ENCODE measurements at regions not wholly inside any gene's neighbourhood (a gene's known extent, or its start where the extent isn't known, plus 50 kb on each side); places are given as distances from the start of the nearest gene placed in this dataset.

- FAIRE-seq (no peak), DNase-seq (ENCODE audit: low read depth, low spot score) (no peak)
- Histone ChIP-seq H3K4me3 (ENCODE audit: control insufficient read depth in 2 of 3, extremely low read depth in 1 of 3, insufficient read depth in 2 of 3, low read depth in 1 of 3, low read length in 3 of 3) (no peak overlapping the region), H3K4me1 (ENCODE audit: control insufficient read depth, extremely low read depth, insufficient read depth, low read length) (peaks cover 12% of the 10 kb centered on the region), H2AFZ (ENCODE audit: control insufficient read depth, low read length) (no peak overlapping the region), H3K79me2 (ENCODE audit: control insufficient read depth, insufficient read depth, low read length) (no peaks in the 10 kb centered on the region), H4K20me1 (ENCODE audit: control insufficient read depth, extremely low read depth, insufficient read depth, low read length) (no peaks in the 10 kb centered on the region), H3K27ac (ENCODE audit: control insufficient read depth, insufficient read depth, low read length) (no peak overlapping the region), H3K4me2 (ENCODE audit: control insufficient read depth, extremely low read depth, insufficient read depth, low read depth, low read length) (no peak overlapping the region), H3K9ac (ENCODE audit: control insufficient read depth, extremely low read depth, insufficient read depth, low read length) (no peak overlapping the region), H3K9me1 (ENCODE audit: control insufficient read depth, extremely low read depth, insufficient read depth, low read length) (no peaks in the 10 kb centered on the region), H3K27me3 (ENCODE audit: control insufficient read depth, extremely low read depth, insufficient read depth, low read length) (no peaks in the 10 kb centered on the region), H3K36me3 (ENCODE audit: control insufficient read depth in 2 of 2, extremely low read depth in 1 of 2, insufficient read depth in 2 of 2, low read length in 2 of 2) (no peaks in the 10 kb centered on the region), H3K9me3 (ENCODE audit: control insufficient read depth, low read depth, low read length) (no peaks in the 10 kb centered on the region)
- no peak for TF ChIP-seq CTCF (optimal IDR thresholded peaks at IDR 0.05 in 1 of 3, IDR thresholded peaks at IDR 0.05 in 1 of 3, conservative IDR thresholded peaks at IDR 0.05 in 1 of 3; ENCODE audit: extremely low read depth in 1 of 3, insufficient read depth in 2 of 3, low read length in 3 of 3)
- dilution Hi-C loops (cut with MboI; ENCODE audit: extremely low pct_ligation_motif_present, low sequenced_read_pairs), result no loop called here
These were observed 97.9 kb upstream of the ANK3 start for GRCh38 chr10:60487543-60487942.

GRCh38 chr10:60485025-60485424 lies 95.3 kb upstream of the ANK3 start:
- no peak for DNase-seq (ENCODE audit: low read depth, low spot score)
- no peak overlapping the region for H3K4me2 ChIP-seq (ENCODE audit: control insufficient read depth, extremely low read depth, insufficient read depth, low read depth, low read length)
- peak; percentile 43 for FAIRE-seq
- no peaks in the 10 kb centered on the region for H4K20me1 ChIP-seq (ENCODE audit: control insufficient read depth, extremely low read depth, insufficient read depth, low read length)
- H3K9me3 ChIP-seq (ENCODE audit: control insufficient read depth, low read depth, low read length), result no peaks in the 10 kb centered on the region
- no peak overlapping the region for H3K9ac ChIP-seq (ENCODE audit: control insufficient read depth, extremely low read depth, insufficient read depth, low read length)
- H3K27ac ChIP-seq (ENCODE audit: control insufficient read depth, insufficient read depth, low read length), result no peak overlapping the region
- no peaks in the 10 kb centered on the region for H3K36me3 ChIP-seq (ENCODE audit: control insufficient read depth in 2 of 2, extremely low read depth in 1 of 2, insufficient read depth in 2 of 2, low read length in 2 of 2)
- no peak overlapping the region for H3K4me3 ChIP-seq (ENCODE audit: control insufficient read depth in 2 of 3, extremely low read depth in 1 of 3, insufficient read depth in 2 of 3, low read depth in 1 of 3, low read length in 3 of 3)
- peaks cover 26% of the 10 kb centered on the region for H3K4me1 ChIP-seq (ENCODE audit: control insufficient read depth, extremely low read depth, insufficient read depth, low read length)
- H3K9me1 ChIP-seq (ENCODE audit: control insufficient read depth, extremely low read depth, insufficient read depth, low read length), result no peaks in the 10 kb centered on the region
- TF ChIP-seq EZH2 (IDR thresholded peaks at IDR 0.05; ENCODE audit: low read length), result no peak
- no peak for TF ChIP-seq CTCF (optimal IDR thresholded peaks at IDR 0.05 in 1 of 3, IDR thresholded peaks at IDR 0.05 in 1 of 3, conservative IDR thresholded peaks at IDR 0.05 in 1 of 3; ENCODE audit: extremely low read depth in 1 of 3, insufficient read depth in 2 of 3, low read length in 3 of 3)
- dilution Hi-C loops (cut with MboI; ENCODE audit: extremely low pct_ligation_motif_present, low sequenced_read_pairs), result no loop called here
- H3K79me2 ChIP-seq (ENCODE audit: control insufficient read depth, insufficient read depth, low read length), result no peaks in the 10 kb centered on the region
- no peaks in the 10 kb centered on the region for H3K27me3 ChIP-seq (ENCODE audit: control insufficient read depth, extremely low read depth, insufficient read depth, low read length)
- no peak overlapping the region for H2AFZ ChIP-seq (ENCODE audit: control insufficient read depth, low read length)
